Glomerular visceral epithelial cell (primary cell): ENCODE measurements at regions not wholly inside any gene's neighbourhood (a gene's known extent, or its start where the extent isn't known, plus 50 kb on each side); places are given as distances from the start of the nearest gene placed in this dataset.

ENCODE experiments used
- DNase-seq: peaks from one replicate; pipeline ENCODE4 v3.0.0-alpha.2; 2016; ENCODE audit errors: extremely low spot score

GRCh38 chr2:129464036-129464435, 515.4 kb upstream of the RAB6C start:
- DNase-seq, result no peak

- DNase-seq, result no peak
These were observed 514.8 kb upstream of the RAB6C start for GRCh38 chr2:129464631-129465030.

- DNase-seq, result no peak
These were observed 514.4 kb upstream of the RAB6C start for GRCh38 chr2:129465045-129465444.

GRCh38 chr2:129466389-129466788, 513.1 kb upstream of the RAB6C start:
- no peak for DNase-seq

- no peak for DNase-seq
These were observed 512.3 kb upstream of the RAB6C start for GRCh38 chr2:129467012-129467779.

- no peak for DNase-seq
These were observed 511.5 kb upstream of the RAB6C start for GRCh38 chr2:129467941-129468340.

- no peak for DNase-seq
These were observed 510.6 kb upstream of the RAB6C start for GRCh38 chr2:129468879-129469278.

- no peak for DNase-seq
These were observed 510.1 kb upstream of the RAB6C start for GRCh38 chr2:129469389-129469788.

- DNase-seq, result no peak
These were observed 509.6 kb upstream of the RAB6C start for GRCh38 chr2:129469871-129470270.

GRCh38 chr2:129478902-129479517, 500.5 kb upstream of the RAB6C start:
- DNase-seq, result no peak

GRCh38 chr2:129479892-129480291, 499.6 kb upstream of the RAB6C start:
- no peak for DNase-seq

- no peak for DNase-seq
These were observed 498.7 kb upstream of the RAB6C start for GRCh38 chr2:129480790-129481189.

GRCh38 chr2:129481306-129482219, 497.9 kb upstream of the RAB6C start:
- no peak for DNase-seq

- DNase-seq, result no peak
These were observed 496.8 kb upstream of the RAB6C start for GRCh38 chr2:129482626-129483025.

GRCh38 chr2:129483366-129483765, 496.1 kb upstream of the RAB6C start:
- no peak for DNase-seq

- no peak for DNase-seq
These were observed 494.2 kb upstream of the RAB6C start for GRCh38 chr2:129484999-129485897.

GRCh38 chr2:129488376-129488775, 491.1 kb upstream of the RAB6C start:
- no peak for DNase-seq

- no peak for DNase-seq
These were observed 488.8 kb upstream of the RAB6C start for GRCh38 chr2:129490641-129491040.

GRCh38 chr2:129491308-129491707, 488.2 kb upstream of the RAB6C start:
- DNase-seq, result no peak

GRCh38 chr2:129492548-129492947, 486.9 kb upstream of the RAB6C start:
- DNase-seq, result no peak

- no peak for DNase-seq
These were observed 479.7 kb upstream of the RAB6C start for GRCh38 chr2:129499747-129500146.
